ENCODE measurements at regions not wholly inside any gene's neighbourhood (a gene's known extent, or its start where the extent isn't known, plus 50 kb on each side); places are given as distances from the start of the nearest gene placed in this dataset.

DNA sequence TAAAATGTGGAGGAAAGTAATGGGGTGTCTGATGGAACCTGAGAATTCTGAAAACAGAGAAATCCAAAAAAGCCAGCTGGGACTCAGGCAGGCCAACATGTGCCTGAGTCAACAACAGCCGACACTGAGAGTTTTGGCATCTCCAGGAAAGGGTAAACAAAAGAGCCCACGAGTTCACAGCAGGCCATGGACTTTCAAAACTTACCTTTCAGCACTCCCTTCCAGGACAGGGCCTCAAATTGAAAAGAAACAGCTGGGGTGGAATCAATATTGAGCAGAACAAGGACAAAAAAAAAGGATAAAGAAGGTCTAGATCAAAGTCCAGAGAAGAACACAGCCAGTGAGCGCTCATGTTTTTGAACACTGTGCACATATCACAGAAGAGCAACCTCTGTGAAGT lies 735.4 kb upstream of the GRM7 start:
- TF ChIP-seq GATA2 (IDR thresholded peaks at IDR 0.05; ENCODE audit: low read depth, low read length) (no peak), GATA3 (IDR thresholded peaks at IDR 0.05; ENCODE audit: low read depth, low read length) (no peak)
